ENCODE measurements at regions not wholly inside any gene's neighbourhood (a gene's known extent, or its start where the extent isn't known, plus 50 kb on each side); places are given as distances from the start of the nearest gene placed in this dataset.

GRCh38 chr6:27061235-27061993 lies 186.1 kb upstream of the PRSS16 start:
- TF ChIP-seq CTCF (optimal IDR thresholded peaks at IDR 0.05 in 1 of 3, IDR thresholded peaks at IDR 0.05 in 1 of 3, conservative IDR thresholded peaks at IDR 0.05 in 1 of 3; ENCODE audit: extremely low read depth in 1 of 3, insufficient read depth in 2 of 3, low read length in 3 of 3) (no peak), EZH2 (IDR thresholded peaks at IDR 0.05; ENCODE audit: low read length) (no peak)
